Retinal pigment epithelial cell (primary cell): ENCODE measurements at regions not wholly inside any gene's neighbourhood (a gene's known extent, or its start where the extent isn't known, plus 50 kb on each side); places are given as distances from the start of the nearest gene placed in this dataset.
A peak's percentile ranks its signal among the peaks of the same experiment; 100 is the strongest.

ENCODE experiments used
- DNase-seq: peaks from one replicate; pipeline ENCODE4 v3.0.0-alpha.2; 2010; ENCODE audit warnings: low read depth
- H3K4me3 ChIP-seq: 2 replicates; pipeline ENCODE4 v1.5.1; 2011; ENCODE audit warnings: mild to moderate bottlenecking, low read length, control low read depth, moderate library complexity
- CTCF ChIP-seq: conservative IDR thresholded peaks from 2 replicates; pipeline ENCODE4 v1.5.1; 2011; ENCODE audit warnings: low read depth, low read length, control low read depth, inconsistent platforms

- no peak for TF ChIP-seq CTCF
- no peak overlapping the region for H3K4me3 ChIP-seq
- DNase-seq = peak; percentile 51
Observed at GRCh38 chr3:104952146-104952972, 414.4 kb upstream of the ALCAM start.

- TF ChIP-seq CTCF = no peak
- no peak for DNase-seq
- H3K4me3 ChIP-seq = no peak overlapping the region
Observed at GRCh38 chr3:104956620-104957345, 409.9 kb upstream of the ALCAM start.

DNA sequence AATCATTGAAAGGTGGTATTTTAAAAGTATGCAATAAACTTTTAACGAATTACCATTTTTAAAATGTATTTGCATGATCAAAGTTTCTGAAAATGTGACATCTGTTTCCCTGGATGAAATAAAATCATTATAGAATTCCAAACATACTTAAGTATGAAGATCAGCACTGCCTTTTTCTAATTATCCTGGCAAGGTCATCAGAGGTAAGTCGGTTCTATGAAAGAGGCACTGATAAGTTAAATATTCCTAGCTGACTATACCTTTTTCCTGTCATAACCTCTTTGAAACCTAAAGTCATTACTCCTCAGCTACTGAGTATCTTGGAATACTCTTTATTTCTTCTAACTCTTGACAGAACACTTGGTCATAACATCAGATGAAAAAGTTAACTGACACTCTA lies 406.1 kb upstream of the ALCAM start:
- no peak for DNase-seq
- no peak for TF ChIP-seq CTCF
- no peak overlapping the region for H3K4me3 ChIP-seq

- no peak for TF ChIP-seq CTCF
- H3K4me3 ChIP-seq = no peak overlapping the region
- no peak for DNase-seq
Observed at GRCh38 chr3:104961851-104962250, 404.9 kb upstream of the ALCAM start.

- no peak overlapping the region for H3K4me3 ChIP-seq
- TF ChIP-seq CTCF = no peak
- DNase-seq = no peak
Observed at GRCh38 chr3:104974316-104974715, 392.4 kb upstream of the ALCAM start.

DNA sequence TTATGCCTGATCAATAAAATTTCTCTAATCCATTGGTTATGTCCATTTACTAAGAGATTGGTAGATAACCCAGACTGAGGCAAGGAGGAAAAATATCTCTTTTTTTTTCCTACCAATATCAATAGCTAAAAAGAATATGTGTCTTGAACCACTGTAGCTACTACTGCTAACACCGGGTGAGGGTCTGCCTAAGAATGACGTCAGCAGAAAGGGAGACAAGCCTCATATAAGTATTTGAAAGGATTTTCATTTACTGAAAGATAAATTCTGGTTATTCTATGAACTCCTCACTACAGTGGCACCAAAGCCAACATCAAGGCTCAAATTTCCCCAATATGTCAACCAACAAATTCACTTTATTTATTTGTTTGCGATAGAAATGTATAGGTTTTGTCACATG lies 389.0 kb upstream of the ALCAM start:
- no peak overlapping the region for H3K4me3 ChIP-seq
- no peak for TF ChIP-seq CTCF
- DNase-seq = no peak

- no peak overlapping the region for H3K4me3 ChIP-seq
- DNase-seq = no peak
- no peak for TF ChIP-seq CTCF
Observed at GRCh38 chr3:104982130-104982529, 384.6 kb upstream of the ALCAM start.
